ENCODE measurements at regions not wholly inside any gene's neighbourhood (a gene's known extent, or its start where the extent isn't known, plus 50 kb on each side); places are given as distances from the start of the nearest gene placed in this dataset.

DNA sequence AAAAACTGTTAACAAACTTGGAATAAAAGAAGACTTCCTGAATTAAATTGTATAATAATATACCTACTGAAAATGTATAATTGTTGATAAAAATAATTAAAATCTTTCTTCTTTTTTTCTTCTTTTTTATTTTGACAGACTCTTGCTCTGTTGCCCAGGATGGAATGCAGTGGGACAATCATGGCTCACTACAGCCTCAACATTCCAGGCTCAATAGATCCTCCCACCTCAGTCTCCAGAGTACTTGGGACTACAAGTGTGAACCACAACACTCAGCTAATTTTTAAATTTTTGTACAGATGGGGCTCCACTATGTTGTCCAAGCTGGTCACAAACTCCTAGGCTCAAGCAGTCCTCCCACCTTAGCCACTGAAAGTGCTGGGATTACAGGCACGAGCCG lies 1063.8 kb upstream of the CNTN5 start:
- DNase-seq (ENCODE audit: low read depth in 2 of 2): no peak

DNA sequence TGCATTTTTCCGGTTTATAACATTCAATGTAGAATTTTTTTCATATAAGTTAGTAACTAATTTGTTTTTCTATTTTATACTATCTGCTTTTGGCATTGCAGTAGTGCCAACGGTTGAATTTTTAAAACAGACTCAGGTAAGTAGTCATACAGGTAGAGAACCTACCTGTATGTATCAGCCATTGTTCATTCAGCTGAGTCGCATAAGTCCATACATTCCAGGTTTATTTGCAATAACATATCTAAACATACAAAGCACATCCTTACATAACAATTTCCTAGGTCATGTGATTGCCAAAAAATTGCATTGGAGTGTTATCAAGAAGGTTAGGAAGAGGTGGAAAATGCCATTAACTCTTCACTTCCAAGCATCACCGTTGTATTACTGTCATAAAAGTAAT lies 1059.3 kb upstream of the CNTN5 start:
- DNase-seq (ENCODE audit: low read depth in 2 of 2): no peak

DNA sequence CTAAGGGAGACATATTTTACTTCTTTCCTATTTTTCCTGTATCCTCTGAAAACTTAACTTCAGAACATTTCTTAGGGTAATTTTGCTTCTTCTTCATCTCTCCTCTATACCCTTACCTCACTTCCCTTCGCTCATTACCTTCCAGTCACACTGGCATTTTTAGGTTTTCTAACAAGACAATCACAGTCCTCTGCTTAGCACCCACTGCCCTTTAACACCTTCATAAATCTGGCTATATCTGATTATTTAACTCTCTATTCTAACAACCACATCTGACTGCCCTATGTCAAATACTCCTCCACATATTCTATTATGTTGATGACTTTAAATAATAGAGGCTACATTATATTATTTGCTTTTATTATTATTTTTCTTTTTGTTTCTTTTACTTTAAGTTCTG lies 1058.0 kb upstream of the CNTN5 start:
- DNase-seq (ENCODE audit: low read depth in 2 of 2): no peak

DNA sequence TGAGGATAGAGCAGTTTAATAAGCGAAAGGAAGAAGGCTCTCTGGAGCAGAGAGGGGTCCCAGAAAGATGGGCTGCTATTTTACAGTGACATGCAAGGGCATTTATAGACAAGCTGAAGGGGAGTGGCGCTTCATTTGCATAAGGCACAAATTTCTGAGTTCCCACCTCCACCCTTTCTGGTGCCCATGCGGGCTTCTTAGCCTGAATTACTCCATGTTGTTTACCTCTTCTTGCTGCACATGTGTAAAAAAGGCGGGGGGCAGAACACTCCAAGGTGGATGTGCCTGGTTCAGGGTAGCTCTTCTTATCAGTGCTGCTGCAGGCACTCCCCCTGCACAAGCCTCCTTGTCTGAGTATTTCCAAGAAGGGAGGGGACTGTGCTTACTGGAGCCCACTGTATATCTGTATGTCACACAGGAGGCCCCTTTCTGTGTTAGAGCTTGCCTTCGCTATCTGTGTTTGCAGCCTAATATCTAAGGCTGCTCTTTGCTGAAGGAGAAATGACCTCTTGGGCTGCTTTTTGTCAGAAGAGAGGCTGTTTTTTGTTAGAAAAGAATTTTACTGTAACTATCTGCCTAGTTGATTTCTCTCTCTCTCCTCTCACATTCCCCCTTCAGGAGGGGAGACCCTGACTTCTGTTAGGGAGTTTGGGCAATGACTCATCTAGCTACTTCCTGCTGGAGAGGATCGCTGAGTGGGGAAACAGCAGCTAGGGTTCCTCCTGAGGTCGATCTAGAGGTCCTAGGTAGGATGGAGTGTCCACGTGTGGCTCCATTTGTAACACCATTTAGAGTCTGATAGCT lies 1057.0 kb upstream of the CNTN5 start:
- peak in 1 of 2 experiments; percentile 22 for DNase-seq (ENCODE audit: low read depth in 2 of 2)

DNA sequence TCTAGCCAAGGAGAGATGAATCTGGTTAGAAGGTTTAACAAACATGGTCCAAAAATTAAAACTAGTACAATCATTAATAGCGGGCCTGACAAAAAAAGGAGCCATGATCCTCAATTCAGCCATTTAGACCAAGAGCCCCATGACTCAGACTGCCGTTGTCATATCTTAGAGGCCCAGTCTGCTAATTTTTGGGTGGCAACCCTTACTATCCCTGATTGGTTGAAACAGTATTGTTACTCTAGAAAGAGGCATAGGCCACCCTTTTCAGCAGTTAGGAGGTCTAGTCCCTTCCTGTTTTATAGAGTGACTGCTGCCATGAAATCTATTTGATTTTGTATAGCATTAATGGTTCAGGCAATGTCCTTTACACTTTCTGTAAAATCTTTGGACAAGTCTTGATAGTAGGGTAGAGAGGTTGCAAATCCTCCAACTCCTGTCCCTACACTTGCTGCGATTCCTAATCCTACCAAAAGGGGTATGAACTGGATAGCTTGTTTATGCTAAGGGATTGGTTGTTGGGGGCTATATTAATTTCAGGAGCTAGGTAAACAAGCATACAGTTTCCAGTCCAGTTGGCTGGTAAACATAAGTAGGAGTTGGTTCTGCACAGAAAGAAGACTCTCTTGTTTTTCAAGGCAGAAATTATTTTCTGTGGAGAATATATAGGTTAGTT lies 1056.3 kb upstream of the CNTN5 start:
- DNase-seq (ENCODE audit: low read depth in 2 of 2): no peak

DNA sequence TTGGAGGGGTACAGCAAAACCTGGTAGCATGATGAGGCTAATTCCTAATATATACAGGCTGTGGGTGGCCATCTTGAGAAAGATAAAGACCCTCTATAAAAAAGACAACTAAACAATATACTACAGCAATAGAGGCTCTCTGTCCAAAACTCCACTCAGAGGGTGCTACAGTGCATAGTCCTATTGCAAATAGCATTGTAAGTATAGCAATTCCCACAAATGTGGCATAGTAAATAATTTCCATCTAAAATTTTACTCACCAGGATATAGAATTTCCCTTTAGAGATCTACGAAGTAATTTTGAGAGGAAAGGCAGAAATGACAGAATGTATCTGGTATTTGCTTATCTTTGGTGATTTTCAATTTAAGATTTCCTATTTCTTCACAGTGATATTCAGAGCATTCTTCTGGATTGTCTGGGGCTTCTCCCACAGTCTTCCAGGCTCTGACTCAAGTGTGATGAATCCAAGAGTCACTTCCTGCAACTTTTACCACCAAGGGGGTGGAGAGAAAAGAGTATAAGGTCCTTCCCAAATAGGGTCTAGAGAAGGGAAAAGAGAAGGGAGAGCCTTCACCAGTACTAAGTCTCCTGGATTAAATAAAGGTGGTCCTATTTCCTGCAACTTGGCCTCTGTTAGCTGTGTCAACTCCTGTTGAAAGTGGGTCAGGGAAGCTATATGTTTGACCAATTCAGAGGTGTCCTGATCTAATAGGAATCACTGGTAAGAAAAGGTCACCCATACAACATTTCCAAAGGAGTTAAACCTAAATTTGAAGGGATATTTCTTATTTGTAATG lies 1054.7 kb upstream of the CNTN5 start:
- DNase-seq (ENCODE audit: low read depth in 2 of 2): peak; percentile 94 to 95

DNA sequence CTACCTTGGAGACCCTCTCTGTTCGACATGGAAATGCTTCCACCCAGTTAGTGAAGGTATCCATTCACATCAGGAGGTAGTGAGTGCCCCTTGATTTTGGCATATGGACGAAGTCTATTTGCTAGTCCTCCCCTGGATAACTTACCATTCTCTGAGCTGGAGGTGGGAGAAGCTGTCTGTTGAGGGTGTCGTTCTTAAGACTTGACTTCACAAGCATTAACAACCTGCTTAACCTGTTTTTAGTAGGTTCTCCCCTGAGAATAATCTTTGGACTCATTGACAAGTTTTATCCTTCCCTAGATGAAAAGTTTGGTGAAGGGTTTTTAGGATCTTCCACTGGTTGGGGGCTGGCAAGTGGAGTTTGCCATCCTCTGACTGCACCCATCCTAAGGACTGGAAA lies 1053.8 kb upstream of the CNTN5 start:
- DNase-seq (ENCODE audit: low read depth in 2 of 2): no peak

DNA sequence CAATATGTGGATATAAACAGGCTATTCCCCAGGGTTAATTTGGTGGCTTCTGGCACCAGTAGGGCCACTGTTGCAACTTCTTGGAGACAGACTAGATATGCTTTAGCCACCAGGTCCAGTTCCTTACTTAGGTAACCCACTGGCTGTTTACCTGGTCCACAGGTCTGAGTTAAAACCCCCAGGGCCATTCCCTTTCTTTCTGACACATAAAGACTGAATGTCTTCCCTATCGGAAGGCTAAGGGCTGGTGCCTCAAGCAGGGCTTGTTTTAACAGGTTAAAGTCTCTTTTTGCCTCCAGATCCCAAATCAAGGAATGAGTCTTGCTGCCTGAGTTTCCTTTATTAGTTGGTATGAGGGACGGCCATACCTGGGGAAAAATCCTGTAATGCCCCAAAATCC lies 1052.7 kb upstream of the CNTN5 start:
- no peak for DNase-seq (ENCODE audit: low read depth in 2 of 2)

DNA sequence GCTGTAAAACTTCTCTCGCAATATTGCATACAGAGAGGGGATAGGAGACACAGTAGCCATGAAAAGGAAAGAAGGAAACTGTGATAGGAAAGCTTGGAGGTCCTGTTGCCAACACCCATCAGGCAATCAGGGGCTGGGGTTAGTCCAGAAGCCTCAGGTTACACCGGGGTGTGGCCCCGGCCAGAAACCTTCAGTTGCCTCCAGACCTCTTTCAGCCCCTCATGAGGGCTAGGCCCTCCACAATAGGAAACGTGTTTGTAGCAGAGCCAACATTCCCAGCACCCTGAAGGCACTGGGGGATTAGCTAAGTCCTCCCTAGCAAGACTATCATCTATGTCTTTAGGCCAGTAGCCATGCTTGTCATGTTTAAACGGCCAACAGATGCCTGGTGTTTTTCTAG lies 1048.0 kb upstream of the CNTN5 start:
- DNase-seq (ENCODE audit: low read depth in 2 of 2): no peak

DNA sequence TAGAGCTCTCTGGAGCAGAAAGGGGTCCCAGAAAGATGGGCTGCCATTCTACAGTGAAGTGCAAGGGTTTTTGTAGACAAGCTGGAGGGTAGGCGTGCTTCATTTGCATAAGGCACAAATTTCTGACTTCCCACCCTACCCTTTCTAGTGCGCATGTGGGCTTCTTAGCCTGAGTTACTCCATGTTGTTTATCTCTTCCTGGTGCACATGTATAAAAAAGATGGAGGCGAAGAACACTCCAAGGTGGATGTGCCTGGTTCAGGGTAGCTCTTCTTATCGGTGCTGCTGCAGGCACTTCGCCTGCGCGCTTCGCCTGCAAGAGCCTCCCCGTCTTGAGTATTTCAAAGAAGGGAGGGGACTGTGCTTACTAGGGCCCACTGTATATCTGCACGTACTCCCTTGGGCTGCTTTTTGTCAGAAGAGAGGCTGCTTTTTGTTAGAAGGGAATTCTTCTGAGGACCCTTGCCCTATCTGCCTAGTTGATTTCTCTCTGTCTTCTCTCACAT lies 1047.3 kb upstream of the CNTN5 start:
- DNase-seq (ENCODE audit: low read depth in 2 of 2): no peak

DNA sequence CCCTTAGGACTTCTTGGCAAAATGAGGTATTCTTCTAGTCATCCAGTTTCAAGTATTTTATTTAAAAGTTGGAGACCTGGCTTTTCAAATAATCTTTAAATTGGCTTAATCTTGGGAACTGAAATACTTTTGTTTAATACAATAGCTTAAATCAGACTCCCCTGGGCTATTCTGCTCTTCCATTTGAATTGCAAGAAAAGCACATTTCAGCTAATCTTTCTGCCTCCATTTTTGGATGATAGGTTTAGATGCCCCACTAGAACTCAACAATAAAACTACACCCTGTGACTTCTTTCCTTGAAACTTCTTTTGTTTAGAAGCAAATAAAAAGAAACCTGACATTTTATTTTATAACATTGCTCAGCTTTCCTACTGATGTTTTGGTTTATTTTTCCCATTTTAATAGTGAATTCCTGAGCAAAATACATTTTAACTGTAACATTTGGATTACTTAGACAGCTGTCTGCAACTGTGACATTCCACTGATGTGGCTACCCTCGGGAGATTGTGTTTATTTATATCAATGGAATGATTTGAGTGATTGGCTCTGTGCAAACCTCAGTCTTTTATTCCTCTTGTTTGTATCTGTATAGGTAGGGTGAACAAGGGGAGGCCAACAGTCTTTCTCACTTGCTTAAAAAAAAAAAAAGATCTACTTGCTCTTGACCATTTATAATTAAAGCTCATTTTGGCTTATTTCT lies 1045.8 kb upstream of the CNTN5 start:
- DNase-seq (ENCODE audit: low read depth in 2 of 2): no peak

DNA sequence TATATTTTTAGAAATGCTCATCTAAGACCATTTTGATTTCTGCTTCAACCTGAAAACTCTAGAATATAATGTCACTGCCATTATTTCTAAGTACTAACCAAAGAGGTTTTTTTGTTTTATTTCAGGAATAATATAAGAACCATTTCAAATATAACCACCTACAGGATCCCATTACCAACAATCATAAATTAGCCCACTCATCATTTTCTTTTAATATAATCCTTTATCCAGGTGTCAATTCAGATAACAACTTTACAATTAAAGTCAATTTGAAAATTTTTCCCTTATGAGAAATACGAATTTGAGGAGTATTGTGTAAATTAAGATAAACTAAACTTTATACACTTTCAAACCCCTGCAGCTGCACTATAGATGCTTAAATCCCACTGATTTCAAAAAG lies 1043.0 kb upstream of the CNTN5 start:
- DNase-seq (ENCODE audit: low read depth in 2 of 2): no peak

DNA sequence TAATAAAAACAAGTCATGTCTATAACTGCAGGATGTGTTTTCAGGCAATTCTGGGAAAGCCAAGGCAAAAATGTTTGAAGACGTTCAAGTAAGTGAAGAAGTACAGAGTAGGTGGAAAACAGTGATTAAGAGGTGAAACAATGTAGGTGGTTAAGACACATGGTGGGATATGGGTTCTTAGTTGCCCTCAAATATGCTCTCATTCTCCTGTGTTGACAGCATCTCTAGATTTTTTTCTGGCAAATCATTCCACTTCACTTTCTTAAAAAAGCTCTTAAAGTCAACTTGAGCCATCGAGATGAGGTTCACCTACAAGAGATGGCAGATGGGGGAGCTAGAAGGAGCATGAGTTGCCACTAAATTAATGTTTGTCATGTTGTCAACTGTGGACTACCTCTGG lies 1041.0 kb upstream of the CNTN5 start:
- DNase-seq (ENCODE audit: low read depth in 2 of 2): peak in 1 of 2 experiments; percentile 15

DNA sequence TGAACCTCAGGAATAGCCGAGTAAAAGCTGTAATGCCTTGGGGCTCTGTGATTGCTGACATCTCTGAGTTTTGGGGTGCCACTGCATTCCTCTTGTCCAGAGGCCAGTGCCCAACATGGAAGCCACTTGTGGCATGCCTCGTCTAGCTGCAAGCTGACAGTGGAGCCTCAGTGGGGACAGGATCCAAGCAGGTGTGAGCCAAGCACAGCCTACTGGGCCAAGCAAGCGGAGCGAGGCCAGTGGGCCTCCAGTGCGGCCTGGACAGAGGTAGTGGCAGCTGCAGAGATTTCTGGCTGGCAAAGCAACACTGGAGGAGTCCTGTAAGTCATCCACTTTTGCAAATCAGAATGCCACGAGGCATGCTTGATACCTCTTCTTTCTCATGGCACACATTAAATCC lies 1038.2 kb upstream of the CNTN5 start:
- DNase-seq (ENCODE audit: low read depth in 2 of 2): no peak

DNA sequence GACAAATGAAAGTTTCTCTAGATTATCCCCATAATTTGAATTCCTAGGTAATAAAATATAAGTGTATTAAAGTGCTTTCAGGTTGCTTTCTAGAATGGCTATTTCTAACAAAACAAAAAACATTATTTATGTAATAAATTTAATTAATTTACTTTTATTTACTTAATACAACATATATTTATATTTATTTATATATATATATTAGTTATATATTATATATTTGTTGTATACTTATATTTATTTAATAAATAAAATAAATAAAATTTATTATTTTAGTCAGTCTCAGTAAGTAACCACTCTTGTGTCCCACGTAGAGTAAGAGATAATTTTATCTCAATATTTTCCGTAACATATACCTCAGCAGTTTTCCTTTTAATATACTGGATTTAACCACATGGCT lies 1031.6 kb upstream of the CNTN5 start:
- DNase-seq (ENCODE audit: low read depth in 2 of 2): no peak

DNA sequence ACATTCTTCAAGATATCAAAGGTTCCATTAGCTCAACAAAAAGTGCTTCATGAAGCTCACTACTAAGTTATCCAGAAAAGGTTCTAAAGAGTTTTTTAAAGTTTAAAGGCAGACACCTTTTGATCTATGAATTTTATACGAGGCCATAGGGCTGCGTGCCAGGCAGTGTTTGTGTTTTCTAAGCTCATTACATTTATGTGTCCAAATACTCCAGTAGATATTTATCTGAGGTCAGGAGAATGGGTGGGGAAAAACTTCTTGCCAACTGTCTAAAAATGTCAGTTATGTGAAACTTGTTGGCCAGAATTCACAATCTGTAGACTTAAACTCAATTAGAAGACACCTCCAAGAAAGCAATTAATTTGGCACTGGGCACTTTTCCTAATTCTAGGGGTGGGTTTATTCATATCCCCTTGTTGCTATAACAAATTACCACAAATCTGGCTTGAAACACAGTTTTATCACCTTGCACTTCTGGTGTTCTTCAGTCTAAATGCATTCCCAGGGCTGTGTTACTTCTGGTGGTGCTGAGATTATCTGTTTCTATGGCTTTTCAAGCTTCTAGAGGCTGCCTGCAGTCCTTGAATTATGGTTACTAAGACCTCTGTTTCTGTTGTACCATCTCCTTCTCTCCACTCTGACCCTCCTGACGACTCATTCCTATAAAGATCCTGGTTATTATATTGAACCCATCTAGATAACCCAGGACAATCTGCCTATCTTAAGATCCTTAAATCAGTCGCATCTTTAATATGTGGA lies 1030.4 kb upstream of the CNTN5 start:
- DNase-seq (ENCODE audit: low read depth in 2 of 2): no peak

DNA sequence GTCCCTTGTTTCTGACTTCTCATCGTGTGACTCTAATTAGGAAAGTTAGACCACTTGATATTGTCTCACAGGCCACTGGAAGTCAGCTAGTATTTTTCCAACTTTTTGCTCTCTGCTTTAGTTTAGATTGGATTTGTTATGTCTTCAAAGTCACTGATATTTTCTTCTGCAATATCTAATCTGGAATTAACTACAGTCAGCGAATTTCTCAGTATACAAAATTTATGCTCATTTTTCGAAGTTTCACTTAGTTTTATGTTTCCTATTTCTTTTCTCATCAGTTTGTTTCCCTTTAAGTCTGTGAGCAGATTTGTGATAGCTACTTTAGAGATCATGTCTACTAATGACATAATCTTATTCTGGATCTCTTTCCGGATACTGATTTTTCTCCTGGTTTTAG lies 1027.2 kb upstream of the CNTN5 start:
- no peak for DNase-seq (ENCODE audit: low read depth in 2 of 2)

DNA sequence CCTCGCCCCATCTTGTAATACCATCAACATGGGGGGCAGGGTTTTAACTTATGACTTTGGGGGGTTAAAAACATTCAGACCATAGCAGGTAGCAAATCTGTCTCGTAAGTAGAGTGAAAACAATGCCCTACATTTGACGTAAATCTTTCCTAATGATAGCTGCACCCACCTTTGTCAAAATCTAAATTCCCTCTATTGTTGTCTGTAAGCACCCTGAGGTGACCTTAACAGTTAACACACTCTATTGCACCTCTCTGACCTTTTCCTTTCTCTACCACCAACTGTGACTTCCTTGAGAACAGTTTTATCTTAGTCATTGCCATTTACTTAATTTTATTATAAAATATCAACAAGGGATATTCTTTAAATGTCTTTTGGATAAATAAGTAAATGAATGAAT lies 1024.9 kb upstream of the CNTN5 start:
- DNase-seq (ENCODE audit: low read depth in 2 of 2): no peak

DNA sequence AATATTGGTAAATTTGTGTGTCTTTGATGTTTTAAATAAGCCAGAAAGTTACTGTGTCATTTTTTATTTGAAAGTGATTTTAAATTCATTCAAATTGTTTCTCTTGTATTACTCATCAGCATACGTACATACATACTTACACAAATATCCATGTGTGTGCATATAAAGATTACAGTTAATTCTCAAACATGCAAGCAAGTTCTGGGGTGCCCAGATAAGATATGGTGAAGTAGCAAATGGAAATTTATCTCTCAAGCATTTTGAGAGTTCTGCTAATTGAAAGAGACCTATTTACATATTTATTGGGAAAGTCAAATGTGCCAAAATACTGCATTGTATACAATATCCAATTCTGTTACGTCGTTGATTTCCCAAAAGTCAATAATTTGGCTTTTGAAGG lies 1024.0 kb upstream of the CNTN5 start:
- DNase-seq (ENCODE audit: low read depth in 2 of 2): no peak

DNA sequence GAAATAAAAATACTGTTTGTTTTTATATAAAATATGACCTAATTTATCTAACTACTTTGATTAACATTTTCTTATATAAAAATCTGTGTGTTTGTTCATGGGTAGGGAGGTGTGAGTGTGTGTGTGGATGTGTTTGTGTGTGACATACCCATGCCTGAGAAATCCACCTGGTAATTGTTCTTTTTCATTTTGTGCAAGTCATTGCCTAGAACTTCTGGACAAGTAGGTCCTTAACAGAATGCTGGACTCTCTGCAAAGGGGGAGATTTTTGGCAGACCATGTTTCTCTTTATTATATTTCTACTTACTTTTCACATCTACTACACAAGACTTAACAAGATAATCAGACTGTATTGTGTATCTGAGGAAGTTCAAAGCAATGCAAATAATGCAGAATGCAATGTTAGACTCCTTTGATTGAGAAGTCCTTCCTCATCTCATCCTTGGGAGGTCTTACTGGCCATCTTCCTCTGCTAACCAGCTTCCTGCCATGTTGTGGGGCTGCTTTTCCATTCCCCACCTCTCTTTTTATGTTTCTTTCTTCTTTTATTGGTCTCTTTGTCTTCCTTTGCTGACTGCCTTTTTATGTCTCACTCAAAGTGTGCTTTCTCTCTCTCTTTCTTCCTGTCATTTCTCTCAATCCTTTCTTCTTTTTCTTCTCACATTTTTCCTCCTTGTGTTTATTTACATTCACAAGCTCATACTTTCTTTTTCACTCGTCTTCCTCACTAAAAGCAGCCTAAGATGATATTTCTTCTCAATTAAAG lies 1017.0 kb upstream of the CNTN5 start:
- no peak for DNase-seq (ENCODE audit: low read depth in 2 of 2)
